ENCODE measurements at regions not wholly inside any gene's neighbourhood (a gene's known extent, or its start where the extent isn't known, plus 50 kb on each side); places are given as distances from the start of the nearest gene placed in this dataset.

DNA sequence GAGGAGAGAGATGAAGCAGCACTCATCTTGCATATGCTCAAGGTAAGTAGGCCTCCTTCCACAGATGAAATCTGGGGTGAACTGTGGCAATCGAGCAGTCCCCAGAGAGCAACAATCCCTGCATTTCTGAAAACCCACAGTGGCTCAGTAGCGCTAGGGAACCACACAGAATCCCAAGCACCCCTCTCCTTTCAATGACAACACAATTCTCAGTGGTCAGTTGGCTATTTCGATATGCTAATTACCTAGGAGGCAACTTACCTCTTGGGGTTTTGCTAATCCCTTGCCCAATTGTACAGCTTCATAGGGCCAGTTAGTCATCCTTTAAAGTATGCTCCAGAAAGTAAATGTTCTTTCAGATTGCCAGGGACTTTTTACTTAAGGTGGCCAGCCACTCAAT is 1035.7 kb downstream of the BCL11B start (continued):
- TF ChIP-seq ZNF140 (tag by site-specific recombination; IDR thresholded peaks at IDR 0.05) (no peak), ZNF146 (tag by site-specific recombination; IDR thresholded peaks at IDR 0.05) (no peak), ELK4 (IDR thresholded peaks at IDR 0.05; ENCODE audit: borderline replicate concordance, low read depth, low read length) (no peak), ZNF174 (tag by site-specific recombination; IDR thresholded peaks at IDR 0.05) (no peak)

- ChIA-PET POLR2A (interaction anchor here (0.6 kb wide), 1 partner anchor 619 kb away, joined by 6 read pairs; no protein-coding TSS in a partner anchor), CTCF (no interaction called here)
- H3K9me3 ChIP-seq (ENCODE audit: control insufficient read depth, insufficient read depth, low read depth, low read length) = no peaks in the 10 kb centered on the region
- TF ChIP-seq ZNF629 (tag by site-specific recombination; IDR thresholded peaks at IDR 0.05) (no peak), ZNF280C (tag by site-specific recombination; IDR thresholded peaks at IDR 0.05) (no peak), ZNF645 (tag by site-specific recombination; IDR thresholded peaks at IDR 0.05) (no peak), EGR2 (tag by site-specific recombination; IDR thresholded peaks at IDR 0.05; ENCODE audit: low read depth) (no peak), ZNF473 (tag by site-specific recombination; IDR thresholded peaks at IDR 0.05) (no peak), ZNF23 (tag by site-specific recombination; IDR thresholded peaks at IDR 0.05; ENCODE audit: borderline replicate concordance) (no peak), ZNF221 (tag by site-specific recombination; IDR thresholded peaks at IDR 0.05; ENCODE audit: borderline replicate concordance) (no peak), ZNF341 (tag by site-specific recombination; IDR thresholded peaks at IDR 0.05; ENCODE audit: low read depth) (no peak), ZNF514 (tag by site-specific recombination; IDR thresholded peaks at IDR 0.05) (no peak), ZNF600 (tag by site-specific recombination; IDR thresholded peaks at IDR 0.05) (no peak), ZNF624 (tag by site-specific recombination; IDR thresholded peaks at IDR 0.05) (no peak), SP2 (tag by site-specific recombination; IDR thresholded peaks at IDR 0.05) (no peak), ZNF292 (tag by site-specific recombination; IDR thresholded peaks at IDR 0.05; ENCODE audit: borderline replicate concordance, low read depth) (no peak), ZNF398 (tag by site-specific recombination; IDR thresholded peaks at IDR 0.05) (no peak), ZNF404 (tag by site-specific recombination; IDR thresholded peaks at IDR 0.05) (no peak), ZSCAN23 (tag by site-specific recombination; IDR thresholded peaks at IDR 0.05) (no peak), ZNF791 (tag by site-specific recombination; IDR thresholded peaks at IDR 0.05) (no peak), HOXC10 (CRISPR knock-in tag; IDR thresholded peaks at IDR 0.05) (no peak)
- TF ChIP-seq, protein P1, sequence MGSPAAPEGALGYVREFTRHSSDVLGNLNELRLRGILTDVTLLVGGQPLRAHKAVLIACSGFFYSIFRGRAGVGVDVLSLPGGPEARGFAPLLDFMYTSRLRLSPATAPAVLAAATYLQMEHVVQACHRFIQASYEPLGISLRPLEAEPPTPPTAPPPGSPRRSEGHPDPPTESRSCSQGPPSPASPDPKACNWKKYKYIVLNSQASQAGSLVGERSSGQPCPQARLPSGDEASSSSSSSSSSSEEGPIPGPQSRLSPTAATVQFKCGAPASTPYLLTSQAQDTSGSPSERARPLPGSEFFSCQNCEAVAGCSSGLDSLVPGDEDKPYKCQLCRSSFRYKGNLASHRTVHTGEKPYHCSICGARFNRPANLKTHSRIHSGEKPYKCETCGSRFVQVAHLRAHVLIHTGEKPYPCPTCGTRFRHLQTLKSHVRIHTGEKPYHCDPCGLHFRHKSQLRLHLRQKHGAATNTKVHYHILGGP (tag by site-specific recombination; IDR thresholded peaks at IDR 0.05) = no peak
- TF ChIP-seq, protein P2, sequence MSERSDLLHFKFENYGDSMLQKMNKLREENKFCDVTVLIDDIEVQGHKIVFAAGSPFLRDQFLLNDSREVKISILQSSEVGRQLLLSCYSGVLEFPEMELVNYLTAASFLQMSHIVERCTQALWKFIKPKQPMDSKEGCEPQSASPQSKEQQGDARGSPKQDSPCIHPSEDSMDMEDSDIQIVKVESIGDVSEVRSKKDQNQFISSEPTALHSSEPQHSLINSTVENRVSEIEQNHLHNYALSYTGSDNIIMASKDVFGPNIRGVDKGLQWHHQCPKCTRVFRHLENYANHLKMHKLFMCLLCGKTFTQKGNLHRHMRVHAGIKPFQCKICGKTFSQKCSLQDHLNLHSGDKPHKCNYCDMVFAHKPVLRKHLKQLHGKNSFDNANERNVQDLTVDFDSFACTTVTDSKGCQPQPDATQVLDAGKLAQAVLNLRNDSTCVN (tag by site-specific recombination; optimal IDR thresholded peaks at IDR 0.05) = no peak
- no peaks in the 10 kb centered on the region for H3K36me3 ChIP-seq (ENCODE audit: control insufficient read depth in 2 of 2, insufficient read depth in 1 of 2, low read length in 2 of 2)
- H3K4me3 ChIP-seq (ENCODE audit: low read depth, low read length) = no peak overlapping the region
- no peaks in the 10 kb centered on the region for H3K4me1 ChIP-seq (ENCODE audit: control insufficient read depth, insufficient read depth, low read length)
- H3K27ac ChIP-seq (ENCODE audit: extremely low read depth, low read depth, low read length) = no peak overlapping the region
Observed at GRCh38 chr14:98237939-98238338, 1034.1 kb downstream of the BCL11B start.
